ENCODE measurements at regions not wholly inside any gene's neighbourhood (a gene's known extent, or its start where the extent isn't known, plus 50 kb on each side); places are given as distances from the start of the nearest gene placed in this dataset.

DNA sequence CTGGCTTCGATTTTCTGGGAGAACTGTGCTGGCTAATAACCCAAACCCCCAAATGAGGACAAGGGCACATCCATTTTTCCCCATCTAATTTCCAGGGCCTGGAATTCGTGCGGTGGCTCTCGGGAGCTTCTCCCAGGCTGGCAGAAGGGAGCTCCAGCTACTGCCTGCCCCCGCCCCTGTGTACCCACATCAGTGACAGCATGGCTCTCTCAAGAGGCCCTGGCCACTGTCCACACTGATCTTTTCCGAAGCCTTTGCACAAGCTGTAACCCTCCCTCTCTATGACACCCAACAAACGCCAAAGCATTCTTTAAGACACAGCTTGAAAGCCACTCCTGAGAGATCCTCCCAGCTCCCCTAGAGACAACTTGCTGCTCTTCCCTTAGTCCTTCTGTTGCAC lies 73.1 kb downstream of the ZIC5 start:
- Histone ChIP-seq H3K9me3 (ENCODE audit: low read length) (no peaks in the 10 kb centered on the region), H3K27me3 (ENCODE audit: control insufficient read depth in 1 of 2, insufficient read depth in 2 of 2, low read length in 2 of 2) (peaks cover 0 to 1% of the 10 kb centered on the region in 2 experiments; a peak in 1 of 5 replicates), H2AFZ (ENCODE audit: low read length) (no peak overlapping the region), H3K27ac (ENCODE audit: extremely low read length, insufficient read depth, low read length) (no peak overlapping the region), H3K4me3 (replicated peaks in 1 of 3; ENCODE audit: insufficient read depth in 1 of 3, low read depth in 2 of 3, low read length in 3 of 3) (no peak overlapping the region), H3K79me2 (ENCODE audit: insufficient read depth, low read length) (no peaks in the 10 kb centered on the region), H3K9ac (ENCODE audit: insufficient read depth, low read depth, low read length) (no peak overlapping the region), H3K4me2 (ENCODE audit: low read depth, low read length) (no peak overlapping the region), H3K4me1 (ENCODE audit: insufficient read depth, low read length) (peaks cover 11% of the 10 kb centered on the region), H3K36me3 (replicated peaks in 1 of 2; ENCODE audit: control insufficient read depth in 1 of 2, insufficient read depth in 2 of 2, low read length in 2 of 2) (no peaks in the 10 kb centered on the region), H4K20me1 (ENCODE audit: insufficient read depth, low read length) (no peaks in the 10 kb centered on the region)
- in situ Hi-C loops (cut with HindIII; ENCODE audit: extremely low pct_ligation_motif_present, low pct_unique_long_range_greater_than_20kb) = no loop called here
- ChIA-PET POLR2A (no interaction called here), CTCF (ENCODE audit: low intra/inter-chr PET ratio, low total read pairs) (no interaction called here)
- DNase-seq (ENCODE audit: low spot score) = no peak
- WGBS (ENCODE audit: low lambda C conversion rate) = 43% methylated on average over 4 of the region's 7 CpGs
- no TSS peak for BruUV-seq (replicated peaks)
- intact Hi-C loops (cut with micrococcal nuclease; ENCODE audit: unreplicated experiment) = no loop called here
- TF ChIP-seq MXD4 (CRISPR knock-in tag; IDR thresholded peaks at IDR 0.05) = no peak
- TF ChIP-seq RCOR2 (CRISPR knock-in tag; IDR thresholded peaks at IDR 0.05) = no peak
- TF ChIP-seq, protein P1, sequence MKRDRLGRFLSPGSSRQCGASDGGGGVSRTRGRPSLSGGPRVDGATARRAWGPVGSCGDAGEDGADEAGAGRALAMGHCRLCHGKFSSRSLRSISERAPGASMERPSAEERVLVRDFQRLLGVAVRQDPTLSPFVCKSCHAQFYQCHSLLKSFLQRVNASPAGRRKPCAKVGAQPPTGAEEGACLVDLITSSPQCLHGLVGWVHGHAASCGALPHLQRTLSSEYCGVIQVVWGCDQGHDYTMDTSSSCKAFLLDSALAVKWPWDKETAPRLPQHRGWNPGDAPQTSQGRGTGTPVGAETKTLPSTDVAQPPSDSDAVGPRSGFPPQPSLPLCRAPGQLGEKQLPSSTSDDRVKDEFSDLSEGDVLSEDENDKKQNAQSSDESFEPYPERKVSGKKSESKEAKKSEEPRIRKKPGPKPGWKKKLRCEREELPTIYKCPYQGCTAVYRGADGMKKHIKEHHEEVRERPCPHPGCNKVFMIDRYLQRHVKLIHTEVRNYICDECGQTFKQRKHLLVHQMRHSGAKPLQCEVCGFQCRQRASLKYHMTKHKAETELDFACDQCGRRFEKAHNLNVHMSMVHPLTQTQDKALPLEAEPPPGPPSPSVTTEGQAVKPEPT (CRISPR knock-in tag; IDR thresholded peaks at IDR 0.05; ENCODE audit: low read depth) = no peak
- TF ChIP-seq, protein P2, sequence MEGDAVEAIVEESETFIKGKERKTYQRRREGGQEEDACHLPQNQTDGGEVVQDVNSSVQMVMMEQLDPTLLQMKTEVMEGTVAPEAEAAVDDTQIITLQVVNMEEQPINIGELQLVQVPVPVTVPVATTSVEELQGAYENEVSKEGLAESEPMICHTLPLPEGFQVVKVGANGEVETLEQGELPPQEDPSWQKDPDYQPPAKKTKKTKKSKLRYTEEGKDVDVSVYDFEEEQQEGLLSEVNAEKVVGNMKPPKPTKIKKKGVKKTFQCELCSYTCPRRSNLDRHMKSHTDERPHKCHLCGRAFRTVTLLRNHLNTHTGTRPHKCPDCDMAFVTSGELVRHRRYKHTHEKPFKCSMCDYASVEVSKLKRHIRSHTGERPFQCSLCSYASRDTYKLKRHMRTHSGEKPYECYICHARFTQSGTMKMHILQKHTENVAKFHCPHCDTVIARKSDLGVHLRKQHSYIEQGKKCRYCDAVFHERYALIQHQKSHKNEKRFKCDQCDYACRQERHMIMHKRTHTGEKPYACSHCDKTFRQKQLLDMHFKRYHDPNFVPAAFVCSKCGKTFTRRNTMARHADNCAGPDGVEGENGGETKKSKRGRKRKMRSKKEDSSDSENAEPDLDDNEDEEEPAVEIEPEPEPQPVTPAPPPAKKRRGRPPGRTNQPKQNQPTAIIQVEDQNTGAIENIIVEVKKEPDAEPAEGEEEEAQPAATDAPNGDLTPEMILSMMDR (CRISPR knock-in tag; IDR thresholded peaks at IDR 0.05) = no peak
- TF ChIP-seq, protein P3, sequence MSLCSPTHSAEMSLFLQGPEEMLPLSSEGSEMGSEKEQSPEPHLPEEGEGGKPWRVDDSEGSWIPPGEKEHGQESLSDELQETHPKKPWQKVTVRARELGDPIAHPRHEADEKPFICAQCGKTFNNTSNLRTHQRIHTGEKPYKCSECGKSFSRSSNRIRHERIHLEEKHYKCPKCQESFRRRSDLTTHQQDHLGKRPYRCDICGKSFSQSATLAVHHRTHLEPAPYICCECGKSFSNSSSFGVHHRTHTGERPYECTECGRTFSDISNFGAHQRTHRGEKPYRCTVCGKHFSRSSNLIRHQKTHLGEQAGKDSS (CRISPR knock-in tag; IDR thresholded peaks at IDR 0.05; ENCODE audit: borderline replicate concordance, low read depth) = no peak
- no peak for TF ChIP-seq ATF7 (IDR thresholded peaks at IDR 0.05)
- TF ChIP-seq ATF7 (CRISPR knock-in tag; IDR thresholded peaks at IDR 0.05) = no peak
- no peak for TF ChIP-seq WIZ (CRISPR knock-in tag; IDR thresholded peaks at IDR 0.05)
- no peak for TF ChIP-seq ARNT (IDR thresholded peaks at IDR 0.05)
- TF ChIP-seq, protein P4, sequence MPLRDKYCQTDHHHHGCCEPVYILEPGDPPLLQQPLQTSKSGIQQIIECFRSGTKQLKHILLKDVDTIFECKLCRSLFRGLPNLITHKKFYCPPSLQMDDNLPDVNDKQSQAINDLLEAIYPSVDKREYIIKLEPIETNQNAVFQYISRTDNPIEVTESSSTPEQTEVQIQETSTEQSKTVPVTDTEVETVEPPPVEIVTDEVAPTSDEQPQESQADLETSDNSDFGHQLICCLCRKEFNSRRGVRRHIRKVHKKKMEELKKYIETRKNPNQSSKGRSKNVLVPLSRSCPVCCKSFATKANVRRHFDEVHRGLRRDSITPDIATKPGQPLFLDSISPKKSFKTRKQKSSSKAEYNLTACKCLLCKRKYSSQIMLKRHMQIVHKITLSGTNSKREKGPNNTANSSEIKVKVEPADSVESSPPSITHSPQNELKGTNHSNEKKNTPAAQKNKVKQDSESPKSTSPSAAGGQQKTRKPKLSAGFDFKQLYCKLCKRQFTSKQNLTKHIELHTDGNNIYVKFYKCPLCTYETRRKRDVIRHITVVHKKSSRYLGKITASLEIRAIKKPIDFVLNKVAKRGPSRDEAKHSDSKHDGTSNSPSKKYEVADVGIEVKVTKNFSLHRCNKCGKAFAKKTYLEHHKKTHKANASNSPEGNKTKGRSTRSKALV (CRISPR knock-in tag; IDR thresholded peaks at IDR 0.05) = no peak
- TF ChIP-seq SP4 (CRISPR knock-in tag; IDR thresholded peaks at IDR 0.05) = no peak
- no peak for TF ChIP-seq ZNF510 (CRISPR knock-in tag; IDR thresholded peaks at IDR 0.05; ENCODE audit: low read depth)
- TF ChIP-seq PRMT3 (CRISPR knock-in tag; IDR thresholded peaks at IDR 0.05; ENCODE audit: borderline replicate concordance, low read depth) = no peak
- no peak for TF ChIP-seq KDM3A (CRISPR knock-in tag; IDR thresholded peaks at IDR 0.05; ENCODE audit: low read depth)
- TF ChIP-seq KDM2A (CRISPR knock-in tag; IDR thresholded peaks at IDR 0.05; ENCODE audit: borderline replicate concordance, low read depth) = no peak
- TF ChIP-seq ZNF292 (CRISPR knock-in tag; IDR thresholded peaks at IDR 0.05; ENCODE audit: borderline replicate concordance, low read depth) = no peak
- TF ChIP-seq, protein P5, sequence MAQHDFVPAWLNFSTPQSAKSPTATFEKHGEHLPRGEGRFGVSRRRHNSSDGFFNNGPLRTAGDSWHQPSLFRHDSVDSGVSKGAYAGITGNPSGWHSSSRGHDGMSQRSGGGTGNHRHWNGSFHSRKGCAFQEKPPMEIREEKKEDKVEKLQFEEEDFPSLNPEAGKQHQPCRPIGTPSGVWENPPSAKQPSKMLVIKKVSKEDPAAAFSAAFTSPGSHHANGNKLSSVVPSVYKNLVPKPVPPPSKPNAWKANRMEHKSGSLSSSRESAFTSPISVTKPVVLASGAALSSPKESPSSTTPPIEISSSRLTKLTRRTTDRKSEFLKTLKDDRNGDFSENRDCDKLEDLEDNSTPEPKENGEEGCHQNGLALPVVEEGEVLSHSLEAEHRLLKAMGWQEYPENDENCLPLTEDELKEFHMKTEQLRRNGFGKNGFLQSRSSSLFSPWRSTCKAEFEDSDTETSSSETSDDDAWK (CRISPR knock-in tag; IDR thresholded peaks at IDR 0.05) = no peak
- TF ChIP-seq KDM1A (CRISPR knock-in tag; IDR thresholded peaks at IDR 0.05) = no peak
- ATAC-seq = no peak
- FAIRE-seq = no peak
